Astrocyte of the hippocampus (primary cell): ENCODE measurements at regions not wholly inside any gene's neighbourhood (a gene's known extent, or its start where the extent isn't known, plus 50 kb on each side); places are given as distances from the start of the nearest gene placed in this dataset.

ENCODE experiments used
- DNase-seq: peaks from one replicate; pipeline ENCODE4 v3.0.0; 2011; ENCODE audit warnings: low read depth, low spot score

- DNase-seq: no peak
These were observed 224.4 kb downstream of the OGFRL1 start for GRCh38 chr6:71513036-71513435.

GRCh38 chr6:71523548-71523947 lies 234.9 kb downstream of the OGFRL1 start:
- DNase-seq: no peak

- DNase-seq: peak; percentile 51
These were observed 235.6 kb downstream of the OGFRL1 start for GRCh38 chr6:71524201-71524600.

- DNase-seq: no peak
These were observed 239.3 kb downstream of the OGFRL1 start for GRCh38 chr6:71527886-71528285.

GRCh38 chr6:71529026-71529425 lies 240.4 kb downstream of the OGFRL1 start:
- no peak for DNase-seq

- DNase-seq: no peak
These were observed 241.2 kb downstream of the OGFRL1 start for GRCh38 chr6:71529769-71530168.

GRCh38 chr6:71531006-71531405 lies 242.4 kb downstream of the OGFRL1 start:
- DNase-seq: no peak

GRCh38 chr6:71531841-71532240 lies 243.2 kb downstream of the OGFRL1 start:
- DNase-seq: no peak

- DNase-seq: peak; percentile 51
These were observed 245.3 kb downstream of the OGFRL1 start for GRCh38 chr6:71533939-71534379.

- DNase-seq: no peak
These were observed 246.3 kb downstream of the OGFRL1 start for GRCh38 chr6:71534921-71535320.

- peak; percentile 43 for DNase-seq
These were observed 249.1 kb downstream of the OGFRL1 start for GRCh38 chr6:71537717-71538116.

- peak; percentile 75 for DNase-seq
These were observed 255.4 kb downstream of the OGFRL1 start for GRCh38 chr6:71544028-71544427.

- no peak for DNase-seq
These were observed 256.3 kb downstream of the OGFRL1 start for GRCh38 chr6:71544906-71545305.

- no peak for DNase-seq
These were observed 257.3 kb downstream of the OGFRL1 start for GRCh38 chr6:71545905-71546304.

GRCh38 chr6:71551798-71552197 lies 263.2 kb downstream of the OGFRL1 start:
- no peak for DNase-seq

GRCh38 chr6:71556141-71556540 lies 267.5 kb downstream of the OGFRL1 start:
- no peak for DNase-seq

GRCh38 chr6:71558974-71559373 lies 270.4 kb downstream of the OGFRL1 start:
- DNase-seq: no peak

- DNase-seq: no peak
These were observed 279.0 kb downstream of the OGFRL1 start for GRCh38 chr6:71567562-71567961.

- DNase-seq: no peak
These were observed 289.2 kb downstream of the OGFRL1 start for GRCh38 chr6:71577766-71578165.

- no peak for DNase-seq
These were observed 291.3 kb downstream of the OGFRL1 start for GRCh38 chr6:71579902-71580301.

- no peak for DNase-seq
These were observed 294.2 kb downstream of the OGFRL1 start for GRCh38 chr6:71582820-71583219.

- DNase-seq: no peak
These were observed 296.3 kb downstream of the OGFRL1 start for GRCh38 chr6:71584712-71585436.

GRCh38 chr6:71585472-71585871 lies 296.9 kb downstream of the OGFRL1 start:
- no peak for DNase-seq

GRCh38 chr6:71588490-71588889 lies 297.9 kb upstream of the RIMS1 start:
- no peak for DNase-seq
